Kidney epithelial cell (primary cell): ENCODE measurements at regions not wholly inside any gene's neighbourhood (a gene's known extent, or its start where the extent isn't known, plus 50 kb on each side); places are given as distances from the start of the nearest gene placed in this dataset.

Experiments used
- DNase-seq: peaks from one replicate; pipeline ENCODE4 v3.0.0-alpha.2; 2010; ENCODE audit warnings: low read depth
- H3K27me3 ChIP-seq: 2 replicates; pipeline ENCODE4 v1.6.0; 2011; ENCODE audit warnings: low read length; ENCODE audit not compliant: control insufficient read depth, insufficient read depth
- H3K36me3 ChIP-seq: 2 replicates; pipeline ENCODE4 v1.5.1; 2011; ENCODE audit warnings: low read length; ENCODE audit not compliant: control insufficient read depth, insufficient read depth
- H3K4me3 ChIP-seq: 2 replicates; pipeline ENCODE4 v1.5.1; 2011; ENCODE audit warnings: low read depth, mild to moderate bottlenecking, control low read depth, low read length
- TF ChIP-seq, protein P1 (sequence below): IDR thresholded peaks from 2 replicates; pipeline ENCODE4 v1.5.1; 2011; ENCODE audit warnings: mild to moderate bottlenecking, moderate library complexity, low read length, control low read depth, inconsistent platforms; ENCODE audit not compliant: insufficient read depth, poor library complexity, severe bottlenecking

DNA sequence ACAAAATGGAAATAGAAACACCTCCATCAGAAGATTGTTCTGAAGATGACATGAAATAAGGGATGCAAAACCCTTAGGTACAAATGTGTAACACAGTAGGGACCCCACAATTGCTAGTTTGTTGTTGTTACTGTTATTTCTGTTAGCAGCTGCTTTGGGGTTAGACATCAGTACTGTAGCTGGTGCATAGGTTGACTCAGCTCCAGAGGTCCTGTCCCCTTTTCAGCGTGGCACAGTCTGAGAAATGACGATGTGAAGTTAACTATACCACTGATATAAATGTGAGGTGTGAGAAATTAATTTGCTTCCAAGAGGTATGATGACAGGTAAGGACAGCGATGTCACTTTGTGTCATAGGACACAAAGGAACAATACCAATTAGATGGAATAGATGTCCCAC is 384.6 kb upstream of the KLF4 start:
- Histone ChIP-seq H3K36me3 (no peaks in the 10 kb centered on the region), H3K4me3 (no peak overlapping the region), H3K27me3 (no peaks in the 10 kb centered on the region)
- TF ChIP-seq, protein P1, sequence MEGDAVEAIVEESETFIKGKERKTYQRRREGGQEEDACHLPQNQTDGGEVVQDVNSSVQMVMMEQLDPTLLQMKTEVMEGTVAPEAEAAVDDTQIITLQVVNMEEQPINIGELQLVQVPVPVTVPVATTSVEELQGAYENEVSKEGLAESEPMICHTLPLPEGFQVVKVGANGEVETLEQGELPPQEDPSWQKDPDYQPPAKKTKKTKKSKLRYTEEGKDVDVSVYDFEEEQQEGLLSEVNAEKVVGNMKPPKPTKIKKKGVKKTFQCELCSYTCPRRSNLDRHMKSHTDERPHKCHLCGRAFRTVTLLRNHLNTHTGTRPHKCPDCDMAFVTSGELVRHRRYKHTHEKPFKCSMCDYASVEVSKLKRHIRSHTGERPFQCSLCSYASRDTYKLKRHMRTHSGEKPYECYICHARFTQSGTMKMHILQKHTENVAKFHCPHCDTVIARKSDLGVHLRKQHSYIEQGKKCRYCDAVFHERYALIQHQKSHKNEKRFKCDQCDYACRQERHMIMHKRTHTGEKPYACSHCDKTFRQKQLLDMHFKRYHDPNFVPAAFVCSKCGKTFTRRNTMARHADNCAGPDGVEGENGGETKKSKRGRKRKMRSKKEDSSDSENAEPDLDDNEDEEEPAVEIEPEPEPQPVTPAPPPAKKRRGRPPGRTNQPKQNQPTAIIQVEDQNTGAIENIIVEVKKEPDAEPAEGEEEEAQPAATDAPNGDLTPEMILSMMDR: no peak
- no peak for DNase-seq

- Histone ChIP-seq H3K27me3 (no peaks in the 10 kb centered on the region), H3K4me3 (no peak overlapping the region), H3K36me3 (no peaks in the 10 kb centered on the region)
- no peak for DNase-seq
- TF ChIP-seq, protein P1: no peak
These were observed 383.1 kb upstream of the KLF4 start for GRCh38 chr9:107872457-107873192.

DNA sequence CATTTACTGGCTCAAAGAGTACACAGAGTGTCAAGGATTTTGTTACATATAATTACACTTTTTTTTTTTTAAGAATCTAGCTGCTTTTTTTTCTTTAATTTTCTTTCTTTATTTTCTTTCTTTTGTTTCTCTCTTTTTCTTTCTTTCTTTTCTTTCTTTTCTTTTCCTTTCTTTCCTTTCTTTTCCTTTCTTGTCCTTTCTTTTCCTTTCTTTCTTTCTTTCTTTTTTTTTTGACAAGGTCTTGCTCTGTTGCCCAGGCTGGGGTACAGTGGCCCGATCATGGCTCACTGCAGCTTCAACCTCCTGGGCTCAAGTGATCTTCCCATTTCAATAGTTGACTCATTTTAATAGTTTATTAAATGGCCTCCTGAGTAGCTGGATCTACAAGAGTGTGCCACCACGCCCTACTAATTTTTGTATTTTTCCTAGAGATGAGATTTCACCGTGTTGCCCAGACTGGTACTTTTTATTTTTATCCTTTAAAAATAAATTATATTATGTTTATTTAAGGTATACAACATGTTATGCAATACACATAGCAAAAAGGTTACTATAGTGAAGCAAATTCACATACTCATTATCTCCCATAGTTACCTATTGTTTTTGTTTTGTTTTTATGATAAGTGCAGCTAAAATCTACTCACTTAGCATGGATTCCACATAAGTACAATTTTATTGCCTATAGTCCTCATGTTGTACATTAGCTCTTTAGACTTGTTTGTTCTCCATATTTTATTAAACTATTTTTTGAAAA is 381.5 kb upstream of the KLF4 start:
- Histone ChIP-seq H3K4me3 (no peak overlapping the region), H3K27me3 (no peaks in the 10 kb centered on the region), H3K36me3 (no peaks in the 10 kb centered on the region)
- TF ChIP-seq, protein P1: no peak
- DNase-seq: no peak

GRCh38 chr9:107870221-107870620 is 380.7 kb upstream of the KLF4 start:
- no peaks in the 10 kb centered on the region for H3K27me3 ChIP-seq
- no peak for DNase-seq
- TF ChIP-seq, protein P1: no peak
- H3K36me3 ChIP-seq: no peaks in the 10 kb centered on the region
- no peak overlapping the region for H3K4me3 ChIP-seq

- H3K36me3 ChIP-seq: no peaks in the 10 kb centered on the region
- H3K4me3 ChIP-seq: no peak overlapping the region
- no peak for DNase-seq
- TF ChIP-seq, protein P1: no peak
- H3K27me3 ChIP-seq: no peaks in the 10 kb centered on the region
These were observed 379.5 kb upstream of the KLF4 start for GRCh38 chr9:107869111-107869510.
